ENCODE measurements at regions not wholly inside any gene's neighbourhood (a gene's known extent, or its start where the extent isn't known, plus 50 kb on each side); places are given as distances from the start of the nearest gene placed in this dataset.

- TF ChIP-seq POLR2A (IDR thresholded peaks at IDR 0.05), result no peak
- TF ChIP-seq, protein P1, sequence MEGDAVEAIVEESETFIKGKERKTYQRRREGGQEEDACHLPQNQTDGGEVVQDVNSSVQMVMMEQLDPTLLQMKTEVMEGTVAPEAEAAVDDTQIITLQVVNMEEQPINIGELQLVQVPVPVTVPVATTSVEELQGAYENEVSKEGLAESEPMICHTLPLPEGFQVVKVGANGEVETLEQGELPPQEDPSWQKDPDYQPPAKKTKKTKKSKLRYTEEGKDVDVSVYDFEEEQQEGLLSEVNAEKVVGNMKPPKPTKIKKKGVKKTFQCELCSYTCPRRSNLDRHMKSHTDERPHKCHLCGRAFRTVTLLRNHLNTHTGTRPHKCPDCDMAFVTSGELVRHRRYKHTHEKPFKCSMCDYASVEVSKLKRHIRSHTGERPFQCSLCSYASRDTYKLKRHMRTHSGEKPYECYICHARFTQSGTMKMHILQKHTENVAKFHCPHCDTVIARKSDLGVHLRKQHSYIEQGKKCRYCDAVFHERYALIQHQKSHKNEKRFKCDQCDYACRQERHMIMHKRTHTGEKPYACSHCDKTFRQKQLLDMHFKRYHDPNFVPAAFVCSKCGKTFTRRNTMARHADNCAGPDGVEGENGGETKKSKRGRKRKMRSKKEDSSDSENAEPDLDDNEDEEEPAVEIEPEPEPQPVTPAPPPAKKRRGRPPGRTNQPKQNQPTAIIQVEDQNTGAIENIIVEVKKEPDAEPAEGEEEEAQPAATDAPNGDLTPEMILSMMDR (IDR thresholded peaks at IDR 0.05), result no peak
Observed at GRCh38 chr15:95375281-95375680, 955.2 kb upstream of the NR2F2 start.
